CD4-positive, alpha-beta T cell treated with Interleukin-15 for 4 hours (primary cell): ENCODE measurements at regions not wholly inside any gene's neighbourhood (a gene's known extent, or its start where the extent isn't known, plus 50 kb on each side); places are given as distances from the start of the nearest gene placed in this dataset.
"Not testable (repeated sequence)": the region's sequence is repeated elsewhere in the genome, so short reads cannot be mapped to it uniquely, and the experiment has no call there.

Experiments
- DNase-seq: peaks from one replicate; pipeline ENCODE4 v3.0.0-alpha.2; 2020; ENCODE audit warnings: low spot score

- no peak for DNase-seq
These were observed 841.0 kb downstream of the RNF144A start for GRCh38 chr2:7758073-7758759.

GRCh38 chr2:7759898-7760297 lies 842.7 kb downstream of the RNF144A start:
- DNase-seq = no peak

GRCh38 chr2:7763418-7763817 lies 846.2 kb downstream of the RNF144A start:
- DNase-seq = not testable (repeated sequence)

DNA sequence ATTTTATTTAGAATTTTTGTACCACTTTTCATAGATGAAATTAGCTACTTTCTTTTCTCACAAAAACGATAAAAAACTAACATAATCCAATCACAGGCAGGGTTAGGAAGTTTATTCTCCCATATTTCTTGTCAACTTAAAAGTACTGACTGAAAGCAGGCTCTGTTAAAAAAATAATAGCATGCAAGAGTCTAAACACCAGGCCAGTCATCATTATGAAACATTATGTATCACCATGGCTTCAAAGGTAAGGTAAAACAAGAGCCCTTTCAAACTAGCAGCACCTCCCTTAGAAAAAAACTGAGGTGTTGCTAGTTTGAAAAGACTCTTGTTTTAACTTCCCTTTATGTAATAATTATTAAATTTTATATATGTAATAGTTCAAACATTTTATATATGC lies 848.0 kb downstream of the RNF144A start:
- no peak for DNase-seq

- DNase-seq = no peak
These were observed 849.0 kb downstream of the RNF144A start for GRCh38 chr2:7766088-7766722.

GRCh38 chr2:7766978-7767565 lies 849.9 kb downstream of the RNF144A start:
- no peak for DNase-seq

- no peak for DNase-seq
These were observed 850.7 kb downstream of the RNF144A start for GRCh38 chr2:7767902-7768301.

GRCh38 chr2:7771781-7772180 lies 854.6 kb downstream of the RNF144A start:
- DNase-seq = no peak

DNA sequence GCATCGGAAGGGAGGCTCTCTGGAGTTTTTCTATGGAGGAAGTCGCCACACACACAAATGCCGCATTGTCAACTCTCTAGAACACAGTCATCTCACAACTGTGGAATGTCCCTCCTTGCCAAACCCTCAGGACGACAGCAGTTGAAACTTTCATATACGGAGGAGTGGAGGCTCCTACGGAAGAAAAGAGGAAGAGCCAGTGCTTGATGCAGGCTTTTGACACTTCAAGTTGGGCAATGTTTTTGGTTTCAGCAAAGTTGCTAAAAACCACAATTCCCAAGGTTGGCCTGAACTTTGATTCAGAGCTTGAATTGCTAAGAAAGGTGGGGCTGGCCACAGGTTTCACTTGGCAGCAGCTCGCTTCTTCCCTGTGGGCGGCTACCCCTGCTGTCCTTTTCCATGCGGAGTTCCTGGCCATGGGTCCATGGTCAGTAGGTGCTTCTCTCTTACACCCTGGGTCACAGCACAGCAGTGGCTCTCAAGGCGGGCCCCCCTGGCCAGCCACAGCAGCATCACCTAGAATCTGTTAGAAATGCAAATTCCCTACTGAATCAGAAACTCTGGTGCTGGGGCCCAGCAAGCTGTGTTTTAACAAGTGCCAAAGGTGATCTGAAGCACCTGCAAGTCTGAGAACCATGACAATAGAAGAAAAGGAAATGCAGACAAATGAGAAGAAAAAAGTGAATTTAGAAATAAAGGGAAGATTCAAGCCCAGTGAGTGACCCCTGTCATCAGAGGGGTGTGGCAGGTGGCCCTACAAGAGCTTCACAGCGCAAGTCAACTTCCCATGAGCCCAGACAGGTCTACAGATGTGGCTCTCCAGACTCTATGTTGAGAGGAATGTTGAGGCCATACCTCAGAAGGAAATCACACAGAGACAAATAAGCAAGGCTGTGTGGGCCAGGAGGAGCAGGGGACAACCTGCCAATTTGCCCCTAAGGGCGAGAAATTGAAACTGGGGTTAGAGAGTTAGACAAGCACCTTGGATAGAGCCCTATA lies 856.4 kb downstream of the RNF144A start:
- DNase-seq = peak; percentile 12

- no peak for DNase-seq
These were observed 857.3 kb downstream of the RNF144A start for GRCh38 chr2:7774481-7774880.

GRCh38 chr2:7777668-7778067 lies 860.5 kb downstream of the RNF144A start:
- no peak for DNase-seq

- no peak for DNase-seq
These were observed 863.1 kb downstream of the RNF144A start for GRCh38 chr2:7780321-7780720.

GRCh38 chr2:7785700-7786099 lies 868.5 kb downstream of the RNF144A start:
- DNase-seq = no peak

DNA sequence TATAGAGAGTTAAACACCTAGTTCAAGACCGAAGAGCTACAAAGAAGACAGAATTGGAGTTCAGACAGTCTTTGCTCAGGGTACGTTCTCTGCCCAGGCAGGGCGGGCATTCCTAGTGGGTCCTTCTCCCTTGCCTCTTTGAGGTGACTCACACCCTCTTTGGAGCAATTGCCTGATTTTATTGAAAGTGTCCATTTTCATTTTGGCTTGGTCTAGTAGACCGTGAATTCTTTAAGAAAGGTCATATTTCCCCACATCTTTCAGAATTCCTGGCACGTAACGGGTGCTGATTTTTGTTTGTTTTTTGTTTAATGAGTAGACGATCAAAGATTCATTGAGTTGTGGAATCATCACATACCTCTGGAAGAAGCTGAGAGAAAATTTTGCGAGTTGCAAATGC lies 871.5 kb downstream of the RNF144A start:
- no peak for DNase-seq

DNA sequence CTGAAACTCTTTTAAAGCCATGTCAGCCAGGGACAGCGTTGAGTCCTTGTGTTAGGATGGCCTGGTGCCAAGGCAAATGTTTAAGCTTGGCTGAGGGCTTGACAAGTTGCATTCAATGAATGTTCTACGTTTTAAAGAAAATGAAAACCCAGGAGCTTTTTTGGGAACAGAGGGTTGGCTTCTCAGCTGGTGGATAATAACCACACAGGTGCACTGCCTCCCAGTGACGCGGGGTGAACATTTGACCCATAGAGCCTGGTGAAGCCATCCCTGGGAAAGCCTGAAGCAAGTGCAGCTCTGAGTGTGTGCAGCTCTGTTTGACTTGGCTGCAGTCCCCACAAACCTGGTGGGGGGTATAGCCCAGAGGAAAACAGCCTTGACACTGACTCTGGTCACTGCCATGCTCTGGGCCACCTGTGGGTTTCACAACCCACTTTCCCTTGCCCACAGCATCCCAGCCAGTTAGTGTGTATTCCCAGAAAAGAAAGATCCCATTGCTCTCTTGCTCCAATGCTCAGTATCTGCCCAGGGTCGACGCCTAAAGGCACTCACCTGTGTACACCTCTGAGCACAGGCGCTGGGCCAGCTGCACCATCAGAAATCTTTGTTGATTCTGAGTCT lies 874.9 kb downstream of the RNF144A start:
- DNase-seq = no peak

GRCh38 chr2:7795778-7796563 lies 878.8 kb downstream of the RNF144A start:
- DNase-seq = no peak

GRCh38 chr2:7800031-7800430 lies 881.8 kb upstream of the ID2 start:
- no peak for DNase-seq

GRCh38 chr2:7801212-7801611 lies 880.6 kb upstream of the ID2 start:
- no peak for DNase-seq

DNA sequence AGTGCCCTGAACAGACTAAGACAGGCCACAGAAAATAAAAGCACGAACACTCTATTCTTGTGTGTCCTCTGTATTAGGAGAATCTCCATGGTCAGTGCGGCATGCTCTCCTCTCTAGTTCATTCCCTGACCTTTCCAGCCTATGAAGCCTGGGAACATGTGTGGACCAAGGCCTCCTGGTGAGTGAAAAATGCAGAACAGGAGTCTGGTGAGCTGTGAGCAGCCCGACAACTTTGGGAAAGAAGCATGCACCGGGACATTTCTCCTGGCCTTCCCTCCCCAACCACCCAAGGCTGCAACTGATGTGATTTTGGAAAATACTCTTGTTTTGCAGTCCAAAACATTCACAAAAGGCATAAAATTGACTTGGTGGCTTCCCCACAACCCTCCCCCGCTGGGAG lies 878.3 kb upstream of the ID2 start:
- DNase-seq = no peak

GRCh38 chr2:7809640-7810039 lies 872.2 kb upstream of the ID2 start:
- DNase-seq = no peak

- no peak for DNase-seq
These were observed 870.8 kb upstream of the ID2 start for GRCh38 chr2:7811073-7811472.
